ENCODE measurements at regions not wholly inside any gene's neighbourhood (a gene's known extent, or its start where the extent isn't known, plus 50 kb on each side); places are given as distances from the start of the nearest gene placed in this dataset.
"Not testable (repeated sequence)": the region's sequence is repeated elsewhere in the genome, so short reads cannot be mapped to it uniquely, and the experiment has no call there.

GRCh38 chr3:170679190-170679589 lies 93.3 kb upstream of the SLC7A14 start:
- TF ChIP-seq CTCF (IDR thresholded peaks at IDR 0.05; ENCODE audit: borderline replicate concordance, extremely low read depth, low read length, poor library complexity, severe bottlenecking), result no peak
- no peak for TF ChIP-seq EZH2 (IDR thresholded peaks at IDR 0.05; ENCODE audit: borderline replicate concordance, low read depth, low read length, severe bottlenecking)
- Histone ChIP-seq H3K9ac (ENCODE audit: low read depth, low read length) (no peak overlapping the region), H3K79me2 (ENCODE audit: insufficient read depth, low read length) (no peaks in the 10 kb centered on the region), H3K27ac (ENCODE audit: low read length) (no peak overlapping the region), H4K20me1 (ENCODE audit: insufficient read depth, low read length) (no peaks in the 10 kb centered on the region), H3K27me3 (ENCODE audit: insufficient read depth, low read length, poor library complexity) (peaks cover 8% of the 10 kb centered on the region), H3K9me3 (ENCODE audit: insufficient read depth, low read length, severe bottlenecking) (no peaks in the 10 kb centered on the region), H3K4me2 (ENCODE audit: insufficient read depth, low read length) (no peak overlapping the region), H3K36me3 (ENCODE audit: insufficient read depth, low read length) (no peaks in the 10 kb centered on the region), H3K4me3 (ENCODE audit: low read depth in 1 of 2, low read length in 2 of 2) (no peak overlapping the region), H3K4me1 (ENCODE audit: insufficient read depth, low read length) (no peaks in the 10 kb centered on the region), H2AFZ (ENCODE audit: low read depth, low read length) (no peak overlapping the region)
- DNase-seq (no peak), ATAC-seq (ENCODE audit: insufficient read depth, low read depth) (no peak)

- Histone ChIP-seq H3K36me3 (ENCODE audit: insufficient read depth, low read length) (no peaks in the 10 kb centered on the region), H3K4me2 (ENCODE audit: insufficient read depth, low read length) (no peak overlapping the region), H3K9me3 (ENCODE audit: insufficient read depth, low read length, severe bottlenecking) (no peaks in the 10 kb centered on the region), H3K9ac (ENCODE audit: low read depth, low read length) (no peak overlapping the region), H3K4me3 (ENCODE audit: low read depth in 1 of 2, low read length in 2 of 2) (no peak overlapping the region), H2AFZ (ENCODE audit: low read depth, low read length) (no peak overlapping the region), H3K27me3 (ENCODE audit: insufficient read depth, low read length, poor library complexity) (no peaks in the 10 kb centered on the region), H3K27ac (ENCODE audit: low read length) (no peak overlapping the region), H3K4me1 (ENCODE audit: insufficient read depth, low read length) (no peaks in the 10 kb centered on the region), H3K79me2 (ENCODE audit: insufficient read depth, low read length) (no peaks in the 10 kb centered on the region), H4K20me1 (ENCODE audit: insufficient read depth, low read length) (no peaks in the 10 kb centered on the region)
- DNase-seq (no peak), ATAC-seq (ENCODE audit: insufficient read depth, low read depth) (no peak)
- TF ChIP-seq EZH2 (IDR thresholded peaks at IDR 0.05; ENCODE audit: borderline replicate concordance, low read depth, low read length, severe bottlenecking), result no peak
- no peak for TF ChIP-seq CTCF (IDR thresholded peaks at IDR 0.05; ENCODE audit: borderline replicate concordance, extremely low read depth, low read length, poor library complexity, severe bottlenecking)
These were observed 84.6 kb upstream of the SLC7A14 start for GRCh38 chr3:170670504-170670903.

GRCh38 chr3:170662986-170663385 lies 77.1 kb upstream of the SLC7A14 start:
- H3K4me3 ChIP-seq (ENCODE audit: low read depth in 1 of 2, low read length in 2 of 2); H4K20me1 ChIP-seq (ENCODE audit: insufficient read depth, low read length); H3K36me3 ChIP-seq (ENCODE audit: insufficient read depth, low read length); H3K27me3 ChIP-seq (ENCODE audit: insufficient read depth, low read length, poor library complexity); H3K79me2 ChIP-seq (ENCODE audit: insufficient read depth, low read length); DNase-seq; H3K9ac ChIP-seq (ENCODE audit: low read depth, low read length); H3K4me1 ChIP-seq (ENCODE audit: insufficient read depth, low read length); H3K27ac ChIP-seq (ENCODE audit: low read length); H3K9me3 ChIP-seq (ENCODE audit: insufficient read depth, low read length, severe bottlenecking); ATAC-seq (ENCODE audit: insufficient read depth, low read depth); H3K4me2 ChIP-seq (ENCODE audit: insufficient read depth, low read length); H2AFZ ChIP-seq (ENCODE audit: low read depth, low read length): not testable (repeated sequence)

- H3K4me2 ChIP-seq (ENCODE audit: insufficient read depth, low read length), result no peak overlapping the region
- TF ChIP-seq EZH2 (IDR thresholded peaks at IDR 0.05; ENCODE audit: borderline replicate concordance, low read depth, low read length, severe bottlenecking), result no peak
- no peak for TF ChIP-seq CTCF (IDR thresholded peaks at IDR 0.05; ENCODE audit: borderline replicate concordance, extremely low read depth, low read length, poor library complexity, severe bottlenecking)
- H3K36me3 ChIP-seq (ENCODE audit: insufficient read depth, low read length), result no peaks in the 10 kb centered on the region
- no peaks in the 10 kb centered on the region for H3K4me1 ChIP-seq (ENCODE audit: insufficient read depth, low read length)
- H3K9me3 ChIP-seq (ENCODE audit: insufficient read depth, low read length, severe bottlenecking), result no peaks in the 10 kb centered on the region
- no peak overlapping the region for H3K9ac ChIP-seq (ENCODE audit: low read depth, low read length)
- H3K4me3 ChIP-seq (ENCODE audit: low read depth in 1 of 2, low read length in 2 of 2), result no peak overlapping the region
- H3K27ac ChIP-seq (ENCODE audit: low read length), result no peak overlapping the region
- no peak overlapping the region for H2AFZ ChIP-seq (ENCODE audit: low read depth, low read length)
- ATAC-seq (ENCODE audit: insufficient read depth, low read depth) (no peak), DNase-seq (no peak)
- H3K27me3 ChIP-seq (ENCODE audit: insufficient read depth, low read length, poor library complexity), result no peaks in the 10 kb centered on the region
- no peaks in the 10 kb centered on the region for H3K79me2 ChIP-seq (ENCODE audit: insufficient read depth, low read length)
- H4K20me1 ChIP-seq (ENCODE audit: insufficient read depth, low read length), result no peaks in the 10 kb centered on the region
These were observed 74.3 kb upstream of the SLC7A14 start for GRCh38 chr3:170660139-170660538.

All from DND-41 (cell line).